K562 (cell line): ENCODE measurements at regions not wholly inside any gene's neighbourhood (a gene's known extent, or its start where the extent isn't known, plus 50 kb on each side); places are given as distances from the start of the nearest gene placed in this dataset.

Source experiments
- SMARCA4 ChIP-seq: fragments of 450-650 bp; IDR thresholded peaks from 2 replicates; pipeline ENCODE4 v1.6.1; 2016
- SMARCC2 ChIP-seq: fragments of 450-650 bp; IDR thresholded peaks from 2 replicates; pipeline ENCODE4 v1.6.1; 2017; ENCODE audit warnings: antibody characterized with exemption, moderate library complexity, mild to moderate bottlenecking, low read depth
- TF ChIP-seq, protein P1 (sequence below): sonication (generic); formaldehyde crosslinking; IDR thresholded peaks from 2 replicates; pipeline ENCODE4 v1.8.1; 2023; ENCODE audit warnings: mild to moderate bottlenecking, missing genetic modification reagents

GRCh38 chrX:116276261-116276660, 105.7 kb downstream of the AGTR2 start:
- TF ChIP-seq, protein P1, sequence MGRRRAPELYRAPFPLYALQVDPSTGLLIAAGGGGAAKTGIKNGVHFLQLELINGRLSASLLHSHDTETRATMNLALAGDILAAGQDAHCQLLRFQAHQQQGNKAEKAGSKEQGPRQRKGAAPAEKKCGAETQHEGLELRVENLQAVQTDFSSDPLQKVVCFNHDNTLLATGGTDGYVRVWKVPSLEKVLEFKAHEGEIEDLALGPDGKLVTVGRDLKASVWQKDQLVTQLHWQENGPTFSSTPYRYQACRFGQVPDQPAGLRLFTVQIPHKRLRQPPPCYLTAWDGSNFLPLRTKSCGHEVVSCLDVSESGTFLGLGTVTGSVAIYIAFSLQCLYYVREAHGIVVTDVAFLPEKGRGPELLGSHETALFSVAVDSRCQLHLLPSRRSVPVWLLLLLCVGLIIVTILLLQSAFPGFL, result no peak
- TF ChIP-seq SMARCA4 (no peak), SMARCC2 (no peak)
